ENCODE measurements at regions not wholly inside any gene's neighbourhood (a gene's known extent, or its start where the extent isn't known, plus 50 kb on each side); places are given as distances from the start of the nearest gene placed in this dataset.

GRCh38 chr3:111326144-111326995 lies 215.6 kb upstream of the CD96 start:
- no peak for DNase-seq (ENCODE audit: low read depth)
- H3K4me3 ChIP-seq (ENCODE audit: low read depth, low read length): no peak overlapping the region
- TF ChIP-seq, protein P1, sequence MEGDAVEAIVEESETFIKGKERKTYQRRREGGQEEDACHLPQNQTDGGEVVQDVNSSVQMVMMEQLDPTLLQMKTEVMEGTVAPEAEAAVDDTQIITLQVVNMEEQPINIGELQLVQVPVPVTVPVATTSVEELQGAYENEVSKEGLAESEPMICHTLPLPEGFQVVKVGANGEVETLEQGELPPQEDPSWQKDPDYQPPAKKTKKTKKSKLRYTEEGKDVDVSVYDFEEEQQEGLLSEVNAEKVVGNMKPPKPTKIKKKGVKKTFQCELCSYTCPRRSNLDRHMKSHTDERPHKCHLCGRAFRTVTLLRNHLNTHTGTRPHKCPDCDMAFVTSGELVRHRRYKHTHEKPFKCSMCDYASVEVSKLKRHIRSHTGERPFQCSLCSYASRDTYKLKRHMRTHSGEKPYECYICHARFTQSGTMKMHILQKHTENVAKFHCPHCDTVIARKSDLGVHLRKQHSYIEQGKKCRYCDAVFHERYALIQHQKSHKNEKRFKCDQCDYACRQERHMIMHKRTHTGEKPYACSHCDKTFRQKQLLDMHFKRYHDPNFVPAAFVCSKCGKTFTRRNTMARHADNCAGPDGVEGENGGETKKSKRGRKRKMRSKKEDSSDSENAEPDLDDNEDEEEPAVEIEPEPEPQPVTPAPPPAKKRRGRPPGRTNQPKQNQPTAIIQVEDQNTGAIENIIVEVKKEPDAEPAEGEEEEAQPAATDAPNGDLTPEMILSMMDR (conservative IDR thresholded peaks at IDR 0.05; ENCODE audit: low read depth, low read length): no peak

DNA sequence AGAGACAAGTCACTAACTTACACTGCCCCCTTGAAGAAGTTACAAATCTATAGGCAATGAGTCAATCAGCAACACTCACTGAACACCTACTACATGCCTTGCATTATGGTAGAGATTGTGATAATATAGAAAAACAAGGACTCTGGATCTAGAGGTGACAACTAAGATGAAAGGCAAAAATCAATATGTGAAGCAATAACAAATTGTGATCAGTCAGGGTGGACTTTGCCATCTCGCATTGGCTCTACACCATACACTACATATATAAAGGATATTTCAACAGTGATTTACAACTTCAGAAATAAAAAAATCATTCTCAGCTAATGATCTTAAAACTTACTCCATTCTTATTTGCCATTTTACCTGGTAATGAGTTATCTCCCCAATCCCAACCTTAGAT lies 210.7 kb upstream of the CD96 start:
- DNase-seq (ENCODE audit: low read depth): no peak
- H3K4me3 ChIP-seq (ENCODE audit: low read depth, low read length): no peak overlapping the region
- TF ChIP-seq, protein P1 (conservative IDR thresholded peaks at IDR 0.05; ENCODE audit: low read depth, low read length): no peak

GRCh38 chr3:111331912-111332311 lies 210.1 kb upstream of the CD96 start:
- DNase-seq (ENCODE audit: low read depth): no peak
- no peak overlapping the region for H3K4me3 ChIP-seq (ENCODE audit: low read depth, low read length)
- TF ChIP-seq, protein P1 (conservative IDR thresholded peaks at IDR 0.05; ENCODE audit: low read depth, low read length): no peak

DNA sequence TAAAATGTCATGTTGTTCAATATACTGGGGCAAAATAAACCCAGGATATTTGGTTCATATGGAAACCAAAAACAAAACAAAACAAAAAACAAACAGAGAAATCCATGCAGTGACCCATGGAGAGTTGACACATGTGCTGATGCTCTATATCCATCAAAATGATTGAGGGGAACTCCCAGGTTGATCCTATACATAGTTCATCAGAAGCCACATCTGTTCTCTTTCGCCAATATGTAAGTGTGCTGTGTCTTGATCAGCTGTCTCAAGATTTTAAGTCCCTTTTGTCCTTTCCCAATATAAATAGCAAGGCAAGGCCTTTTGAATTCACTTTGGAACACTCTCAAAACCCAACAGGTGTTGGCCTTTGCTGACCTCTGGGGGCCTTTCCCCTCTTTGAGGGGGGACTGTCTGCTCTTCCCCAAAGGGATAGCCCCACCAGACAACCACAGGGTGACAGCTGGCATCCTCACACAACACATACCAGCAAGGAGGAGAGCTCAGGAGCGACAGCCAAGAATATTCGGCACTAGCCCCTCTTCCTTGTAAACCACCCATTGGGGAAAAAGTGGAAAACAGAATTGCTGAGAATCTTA lies 209.4 kb upstream of the CD96 start:
- no peak for DNase-seq (ENCODE audit: low read depth)
- H3K4me3 ChIP-seq (ENCODE audit: low read depth, low read length): no peak overlapping the region
- TF ChIP-seq, protein P1 (conservative IDR thresholded peaks at IDR 0.05; ENCODE audit: low read depth, low read length): no peak

DNA sequence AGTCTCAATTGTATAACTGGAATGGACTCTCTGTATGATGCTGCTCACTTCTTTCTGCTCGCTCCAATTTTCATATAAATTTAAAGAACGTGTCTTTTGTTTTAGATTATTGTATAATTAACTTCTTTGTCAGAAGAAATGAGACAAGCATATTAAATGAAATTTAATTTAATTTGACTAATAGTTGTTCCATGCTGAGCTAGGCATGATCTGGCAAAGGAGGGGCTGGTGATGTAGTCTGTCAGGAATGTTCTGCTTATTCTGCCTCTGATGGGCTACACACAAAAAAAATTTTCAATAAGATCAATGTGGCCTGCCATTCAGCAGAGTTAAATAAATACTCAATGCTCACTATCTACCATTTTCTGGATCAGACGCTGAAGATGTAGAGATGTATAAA lies 208.4 kb upstream of the CD96 start:
- no peak for DNase-seq (ENCODE audit: low read depth)
- no peak overlapping the region for H3K4me3 ChIP-seq (ENCODE audit: low read depth, low read length)
- TF ChIP-seq, protein P1 (conservative IDR thresholded peaks at IDR 0.05; ENCODE audit: low read depth, low read length): no peak

DNA sequence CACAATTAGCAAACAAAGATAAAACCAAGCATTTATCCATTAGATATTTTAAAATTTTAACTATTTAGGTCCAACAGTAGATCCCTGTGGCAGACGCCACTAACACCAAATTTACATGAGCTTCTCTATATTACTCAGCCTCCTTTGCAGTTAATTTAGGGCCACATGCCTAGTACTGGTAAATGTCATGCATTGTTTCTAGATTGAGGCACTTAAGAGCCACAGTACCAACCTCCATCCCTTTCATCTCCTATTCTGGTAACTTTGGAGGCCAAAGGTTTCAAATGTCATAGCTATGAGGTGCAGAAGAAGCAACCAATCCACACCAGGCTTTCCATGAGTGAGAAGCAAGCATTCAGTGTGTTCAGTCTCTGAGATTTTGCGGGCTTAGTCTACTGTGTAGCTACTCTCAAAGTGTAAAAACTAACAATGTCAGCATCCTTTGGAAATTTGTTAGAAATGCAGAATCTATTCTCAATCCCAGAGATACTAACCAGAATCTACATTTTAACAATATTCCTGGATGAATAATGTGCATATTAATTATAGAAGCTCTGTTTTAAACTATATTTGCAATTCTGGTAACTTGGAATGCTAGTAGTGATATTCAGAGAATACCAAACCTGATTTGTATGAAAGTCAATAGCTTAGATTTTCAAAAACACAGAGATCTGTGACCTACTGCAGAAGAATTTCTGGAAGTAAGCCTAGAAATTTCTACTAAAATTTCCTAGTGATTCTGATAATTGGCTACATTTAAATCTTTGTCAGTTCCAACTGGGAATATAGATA lies 206.3 kb upstream of the CD96 start:
- no peak overlapping the region for H3K4me3 ChIP-seq (ENCODE audit: low read depth, low read length)
- DNase-seq (ENCODE audit: low read depth): no peak
- TF ChIP-seq, protein P1 (conservative IDR thresholded peaks at IDR 0.05; ENCODE audit: low read depth, low read length): no peak

All from epithelial cell of proximal tubule (primary cell).